ENCODE measurements at regions not wholly inside any gene's neighbourhood (a gene's known extent, or its start where the extent isn't known, plus 50 kb on each side); places are given as distances from the start of the nearest gene placed in this dataset.

DNA sequence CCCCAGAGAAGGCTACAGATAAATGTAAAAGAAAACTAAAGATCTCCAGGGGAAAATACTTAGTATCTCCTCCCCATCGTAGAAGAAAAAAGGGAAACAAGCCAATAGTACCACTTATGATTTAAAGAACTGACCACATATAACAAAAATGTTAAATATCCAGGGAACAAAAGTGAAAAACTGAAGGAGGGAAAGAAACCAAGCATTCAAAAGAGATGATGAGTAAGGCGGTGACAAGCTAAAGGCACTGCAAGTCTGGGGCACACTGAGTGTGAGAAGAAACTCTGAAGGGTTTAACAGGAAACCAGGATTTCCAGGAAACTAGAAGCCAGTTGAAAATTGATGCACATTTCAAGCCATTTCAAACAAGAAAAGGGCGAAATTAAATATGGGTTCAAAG is 226.3 kb downstream of the AHR start:
- TF ChIP-seq GATA3 (IDR thresholded peaks at IDR 0.05; ENCODE audit: low read depth, low read length) (no peak), GATA2 (IDR thresholded peaks at IDR 0.05; ENCODE audit: low read depth, low read length) (no peak)
